Astrocyte (in vitro differentiated cells and primary cell): ENCODE measurements at regions not wholly inside any gene's neighbourhood (a gene's known extent, or its start where the extent isn't known, plus 50 kb on each side); places are given as distances from the start of the nearest gene placed in this dataset.

ENCODE experiments used
- DNase-seq: peaks from one replicate; pipeline ENCODE4 v3.0.0-alpha.2; 2010; ENCODE audit warnings: low read depth
- FAIRE-seq: peaks from 2 replicates; lab custom pipeline; 2011; peaks lifted over from hg19 to GRCh38; lab: Jason Lieb, UNC
- H2AFZ ChIP-seq: 2 replicates; pipeline ENCODE4 v1.6.0; 2012; ENCODE audit warnings: low read depth, low read length, inconsistent platforms
- H3K27ac ChIP-seq: 2 replicates; pipeline ENCODE4 v1.5.1; 2011; ENCODE audit warnings: low read depth, low read length, inconsistent platforms
- H3K27me3 ChIP-seq: 2 replicates; pipeline ENCODE4 v1.6.0; 2011; ENCODE audit warnings: low read length, inconsistent platforms; ENCODE audit not compliant: insufficient read depth
- H3K36me3 ChIP-seq: 2 replicates; pipeline ENCODE4 v1.5.1; 2011; ENCODE audit warnings: low read length, inconsistent platforms; ENCODE audit not compliant: insufficient read depth
- H3K4me1 ChIP-seq: 2 replicates; pipeline ENCODE4 v1.5.1; 2011; ENCODE audit warnings: low read length, inconsistent platforms; ENCODE audit not compliant: insufficient read depth
- H3K4me2 ChIP-seq: 2 replicates; pipeline ENCODE4 v1.6.0; 2012; ENCODE audit warnings: low read length, inconsistent platforms
- H3K4me3 ChIP-seq: 2 replicates; pipeline ENCODE4 v1.5.1; 2011; ENCODE audit warnings: low read depth, mild to moderate bottlenecking, low read length, inconsistent platforms; ENCODE audit not compliant: insufficient read depth
- H3K79me2 ChIP-seq: 2 replicates; pipeline ENCODE4 v1.6.0; 2012; ENCODE audit warnings: mild to moderate bottlenecking, low read length, inconsistent platforms; ENCODE audit not compliant: insufficient read depth
- H3K9ac ChIP-seq: 2 replicates; pipeline ENCODE4 v1.6.0; 2012; ENCODE audit warnings: mild to moderate bottlenecking, low read length, inconsistent platforms
- H3K9me3 ChIP-seq: 2 replicates; pipeline ENCODE4 v1.5.1; 2012; ENCODE audit warnings: low read depth, mild to moderate bottlenecking, low read length, inconsistent platforms; ENCODE audit not compliant: insufficient read depth
- H4K20me1 ChIP-seq: 2 replicates; pipeline ENCODE4 v1.6.0; 2012; ENCODE audit warnings: low read length, inconsistent platforms; ENCODE audit not compliant: insufficient read depth
- H3K27ac Mint-ChIP-seq: one replicate; pipeline ENCODE4 v1.8.0; 2021; ENCODE audit warnings: mild to moderate bottlenecking, mixed read lengths; ENCODE audit not compliant: unreplicated experiment
- H3K27me3 Mint-ChIP-seq: one replicate; pipeline ENCODE4 v1.8.0; 2021; ENCODE audit warnings: low read depth, mixed read lengths; ENCODE audit not compliant: unreplicated experiment
- H3K36me3 Mint-ChIP-seq: one replicate; pipeline ENCODE4 v1.8.0; 2021; ENCODE audit warnings: low read depth, mixed read lengths; ENCODE audit not compliant: unreplicated experiment
- H3K4me1 Mint-ChIP-seq: one replicate; pipeline ENCODE4 v1.8.0; 2021; ENCODE audit warnings: low read depth, mixed read lengths; ENCODE audit not compliant: unreplicated experiment
- H3K4me3 Mint-ChIP-seq: one replicate; pipeline ENCODE4 v1.8.0; 2021; ENCODE audit warnings: mild to moderate bottlenecking, moderate library complexity, mixed read lengths; ENCODE audit not compliant: unreplicated experiment
- H3K9me3 Mint-ChIP-seq: one replicate; pipeline ENCODE4 v1.8.0; 2021; ENCODE audit warnings: mild to moderate bottlenecking, mixed read lengths; ENCODE audit not compliant: unreplicated experiment
- CTCF ChIP-seq: IDR thresholded peaks from 2 replicates; pipeline ENCODE4 v1.5.1; 2011; ENCODE audit warnings: low read depth, mild to moderate bottlenecking, inconsistent platforms, low read length, moderate library complexity; ENCODE audit not compliant: insufficient read depth
- EZH2 ChIP-seq: IDR thresholded peaks from 2 replicates; pipeline ENCODE4 v1.6.1; 2012; ENCODE audit warnings: mild to moderate bottlenecking, low read length, inconsistent platforms; ENCODE audit not compliant: insufficient read depth

GRCh38 chr12:68435816-68436215, 103.7 kb upstream of the MDM1 start:
- DNase-seq (peak; percentile 83), FAIRE-seq (peak; percentile 26)
- Mint-ChIP-seq H3K27me3 (no peaks in the 10 kb centered on the region), H3K36me3 (no peaks in the 10 kb centered on the region), H3K27ac (peak overlapping the region; percentile 76), H3K4me1 (peaks cover 19% of the 10 kb centered on the region), H3K4me3 (no peak overlapping the region), H3K9me3 (peaks cover 8% of the 10 kb centered on the region)
- Histone ChIP-seq H3K27me3 (no peaks in the 10 kb centered on the region), H3K9ac (peak overlapping the region; percentile 33), H2AFZ (no peak overlapping the region), H3K9me3 (peaks cover 5% of the 10 kb centered on the region), H3K79me2 (no peaks in the 10 kb centered on the region), H4K20me1 (no peaks in the 10 kb centered on the region), H3K4me2 (peak overlapping the region; percentile 27), H3K36me3 (no peaks in the 10 kb centered on the region), H3K4me1 (peaks cover 13% of the 10 kb centered on the region), H3K4me3 (no peak overlapping the region), H3K27ac (peak overlapping the region; percentile 61)
- TF ChIP-seq EZH2 (no peak), CTCF (no peak)

GRCh38 chr12:68438601-68439000, 106.4 kb upstream of the MDM1 start:
- Histone ChIP-seq H3K4me3 (no peak overlapping the region), H2AFZ (no peak overlapping the region), H3K9ac (no peak overlapping the region), H3K4me2 (no peak overlapping the region), H3K27me3 (no peaks in the 10 kb centered on the region), H3K4me1 (peaks cover 13% of the 10 kb centered on the region), H3K36me3 (no peaks in the 10 kb centered on the region), H3K9me3 (peaks cover 5% of the 10 kb centered on the region), H3K79me2 (no peaks in the 10 kb centered on the region), H4K20me1 (no peaks in the 10 kb centered on the region), H3K27ac (no peak overlapping the region)
- Mint-ChIP-seq H3K36me3 (no peaks in the 10 kb centered on the region), H3K27ac (peak overlapping the region; percentile 68), H3K9me3 (peaks cover 12% of the 10 kb centered on the region), H3K4me1 (peaks cover 19% of the 10 kb centered on the region), H3K4me3 (no peak overlapping the region), H3K27me3 (no peaks in the 10 kb centered on the region)
- no peak for TF ChIP-seq CTCF
- TF ChIP-seq EZH2, result no peak
- DNase-seq (no peak), FAIRE-seq (no peak)

DNA sequence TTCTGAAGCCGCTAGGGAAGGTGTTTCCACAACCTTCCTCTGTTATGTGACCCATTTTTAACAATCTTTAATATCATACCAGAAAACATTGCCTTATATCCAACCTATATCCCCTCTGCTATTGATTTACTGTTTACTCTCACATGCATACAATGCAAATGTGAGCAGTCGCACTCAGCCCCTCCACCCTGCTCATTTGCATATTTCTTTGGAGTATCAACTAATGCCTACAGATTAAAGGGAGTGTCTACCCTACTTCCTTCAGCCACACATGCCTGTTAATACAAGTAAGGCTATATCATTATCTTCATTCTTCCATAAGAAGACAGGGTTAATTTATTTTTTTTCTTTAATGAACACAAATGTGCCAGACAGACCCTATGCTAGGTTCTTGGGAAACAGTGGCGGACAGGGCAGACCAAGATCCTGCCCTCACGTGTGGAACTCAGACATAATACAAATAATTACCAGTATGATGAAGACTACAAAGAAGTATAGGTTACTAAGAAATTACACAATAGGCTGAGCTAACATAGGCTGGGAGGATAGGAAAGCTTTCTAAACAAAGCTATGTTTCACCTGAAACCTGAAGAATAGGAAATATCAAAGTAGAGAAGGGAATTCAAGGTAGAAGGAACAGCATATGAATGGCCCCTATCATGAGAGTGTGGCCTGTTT, 107.3 kb upstream of the MDM1 start:
- H3K9ac ChIP-seq, result peak overlapping the region; percentile 2
- H4K20me1 ChIP-seq, result no peaks in the 10 kb centered on the region
- Mint-ChIP-seq H3K27ac (peak overlapping the region; percentile 92), H3K27me3 (no peaks in the 10 kb centered on the region), H3K4me3 (no peak overlapping the region), H3K9me3 (peaks cover 19% of the 10 kb centered on the region), H3K36me3 (no peaks in the 10 kb centered on the region), H3K4me1 (peaks cover 19% of the 10 kb centered on the region)
- H3K9me3 ChIP-seq, result peaks cover 5% of the 10 kb centered on the region
- peak overlapping the region; percentile 67 for H2AFZ ChIP-seq
- H3K4me1 ChIP-seq, result peaks cover 13% of the 10 kb centered on the region
- no peak overlapping the region for H3K4me3 ChIP-seq
- no peaks in the 10 kb centered on the region for H3K79me2 ChIP-seq
- TF ChIP-seq CTCF (no peak), EZH2 (no peak)
- no peaks in the 10 kb centered on the region for H3K27me3 ChIP-seq
- peak overlapping the region; percentile 38 for H3K27ac ChIP-seq
- peak overlapping the region; percentile 22 for H3K4me2 ChIP-seq
- no peak for DNase-seq
- no peak for FAIRE-seq
- no peaks in the 10 kb centered on the region for H3K36me3 ChIP-seq
